Choroid plexus epithelial cell (primary cell): ENCODE measurements at regions not wholly inside any gene's neighbourhood (a gene's known extent, or its start where the extent isn't known, plus 50 kb on each side); places are given as distances from the start of the nearest gene placed in this dataset.

Source experiments
- DNase-seq: peaks from one replicate; pipeline ENCODE4 v3.0.0-alpha.2; 2010; ENCODE audit warnings: low read depth
- H3K4me3 ChIP-seq: 2 replicates; pipeline ENCODE4 v1.5.1; 2011; ENCODE audit warnings: low read depth, mild to moderate bottlenecking, control low read depth, low read length, moderate library complexity
- TF ChIP-seq, protein P1 (sequence below): conservative IDR thresholded peaks from 2 replicates; pipeline ENCODE4 v1.5.1; 2011; ENCODE audit warnings: low read depth, mild to moderate bottlenecking, control low read depth, inconsistent platforms, low read length, moderate library complexity

- H3K4me3 ChIP-seq: no peak overlapping the region
- TF ChIP-seq, protein P1, sequence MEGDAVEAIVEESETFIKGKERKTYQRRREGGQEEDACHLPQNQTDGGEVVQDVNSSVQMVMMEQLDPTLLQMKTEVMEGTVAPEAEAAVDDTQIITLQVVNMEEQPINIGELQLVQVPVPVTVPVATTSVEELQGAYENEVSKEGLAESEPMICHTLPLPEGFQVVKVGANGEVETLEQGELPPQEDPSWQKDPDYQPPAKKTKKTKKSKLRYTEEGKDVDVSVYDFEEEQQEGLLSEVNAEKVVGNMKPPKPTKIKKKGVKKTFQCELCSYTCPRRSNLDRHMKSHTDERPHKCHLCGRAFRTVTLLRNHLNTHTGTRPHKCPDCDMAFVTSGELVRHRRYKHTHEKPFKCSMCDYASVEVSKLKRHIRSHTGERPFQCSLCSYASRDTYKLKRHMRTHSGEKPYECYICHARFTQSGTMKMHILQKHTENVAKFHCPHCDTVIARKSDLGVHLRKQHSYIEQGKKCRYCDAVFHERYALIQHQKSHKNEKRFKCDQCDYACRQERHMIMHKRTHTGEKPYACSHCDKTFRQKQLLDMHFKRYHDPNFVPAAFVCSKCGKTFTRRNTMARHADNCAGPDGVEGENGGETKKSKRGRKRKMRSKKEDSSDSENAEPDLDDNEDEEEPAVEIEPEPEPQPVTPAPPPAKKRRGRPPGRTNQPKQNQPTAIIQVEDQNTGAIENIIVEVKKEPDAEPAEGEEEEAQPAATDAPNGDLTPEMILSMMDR: no peak
- no peak for DNase-seq
Observed at GRCh38 chrX:69069876-69070275, 95.4 kb downstream of the PJA1 start.

- DNase-seq: no peak
- TF ChIP-seq, protein P1: no peak
- no peak overlapping the region for H3K4me3 ChIP-seq
Observed at GRCh38 chrX:69069086-69069445, 96.2 kb downstream of the PJA1 start.

GRCh38 chrX:69068301-69069085, 96.8 kb downstream of the PJA1 start:
- no peak overlapping the region for H3K4me3 ChIP-seq
- TF ChIP-seq, protein P1: no peak
- no peak for DNase-seq

DNA sequence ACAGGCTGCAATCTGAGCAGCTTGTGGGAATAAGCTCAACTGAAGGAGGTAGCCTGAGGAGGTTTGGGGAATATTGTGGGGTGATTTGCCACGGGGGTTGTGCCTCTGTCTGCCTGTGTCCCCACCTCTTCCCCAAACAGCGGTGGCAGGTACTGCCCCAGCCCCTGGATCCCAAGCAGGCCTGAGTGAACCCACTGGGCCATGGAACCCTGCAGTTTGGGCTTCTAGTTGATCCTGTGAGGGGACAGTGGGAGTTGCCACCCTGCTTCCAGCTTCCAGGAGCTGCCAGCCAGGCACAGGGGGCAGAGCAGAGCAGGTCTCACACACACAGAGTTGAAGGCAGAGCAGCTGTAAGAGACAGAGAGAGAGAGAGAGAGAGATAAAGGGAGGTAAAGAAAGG, 97.4 kb downstream of the PJA1 start:
- DNase-seq: no peak
- no peak overlapping the region for H3K4me3 ChIP-seq
- TF ChIP-seq, protein P1: no peak

- TF ChIP-seq, protein P1: no peak
- H3K4me3 ChIP-seq: no peak overlapping the region
- peak; percentile 20 for DNase-seq
Observed at GRCh38 chrX:69066966-69067525, 98.2 kb downstream of the PJA1 start.

DNA sequence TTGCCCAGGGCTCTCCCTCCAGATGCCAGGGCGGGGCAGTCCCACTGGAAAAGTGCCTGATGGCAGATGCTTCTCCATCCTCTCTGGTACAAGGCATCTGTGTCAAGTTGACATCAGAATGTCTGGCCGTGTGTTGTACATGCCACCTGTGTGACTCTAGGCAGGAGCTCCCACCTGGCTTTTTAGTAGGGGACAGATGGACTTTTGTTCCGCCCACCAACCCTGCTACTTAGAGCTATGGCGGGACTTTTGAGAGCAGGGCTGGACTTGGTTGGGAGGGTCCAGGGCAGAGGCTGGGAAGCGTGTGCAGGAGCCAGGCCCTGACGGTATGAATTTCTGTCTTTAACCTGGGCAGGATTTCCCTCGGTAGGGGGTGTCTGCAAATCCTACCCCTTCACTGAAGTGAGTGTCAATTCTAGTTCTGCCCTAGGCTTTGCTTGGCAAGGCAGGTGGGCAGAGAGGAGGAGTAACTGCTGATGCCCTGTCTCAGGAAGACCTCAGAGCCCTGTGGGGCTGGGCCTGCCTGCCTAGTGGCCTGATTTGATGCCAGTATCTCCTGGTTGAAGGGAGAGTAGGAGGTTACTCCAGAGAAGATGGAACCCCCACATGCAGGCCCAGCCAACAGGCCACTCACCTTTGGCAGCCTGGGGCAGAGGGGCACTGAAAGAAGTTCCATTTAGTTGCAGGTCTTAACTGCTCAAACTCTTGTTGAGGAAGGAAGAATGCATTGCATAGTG, 99.1 kb downstream of the PJA1 start:
- H3K4me3 ChIP-seq: no peak overlapping the region
- DNase-seq: no peak
- TF ChIP-seq, protein P1: no peak
